ENCODE measurements at regions not wholly inside any gene's neighbourhood (a gene's known extent, or its start where the extent isn't known, plus 50 kb on each side); places are given as distances from the start of the nearest gene placed in this dataset.

DNA sequence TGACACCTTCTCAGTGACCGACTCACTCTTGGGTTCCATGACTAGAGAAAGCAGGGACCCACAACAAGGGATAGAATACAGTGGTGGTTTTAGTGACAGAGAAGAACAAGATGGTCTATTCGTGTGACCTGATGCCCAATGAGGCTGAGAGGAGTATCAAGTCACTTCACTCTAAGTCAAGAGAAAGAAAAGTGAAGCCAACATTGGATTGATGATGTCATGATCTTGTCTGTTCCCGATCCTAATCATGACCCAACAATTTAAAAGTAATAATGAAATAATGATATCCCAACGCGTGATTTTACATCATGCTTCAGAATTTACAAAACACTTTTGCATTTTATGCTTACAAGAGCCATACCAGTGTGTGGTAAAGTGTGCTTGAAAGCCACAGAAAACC, 155.6 kb upstream of the POU3F3 start:
- TF ChIP-seq, protein P1, sequence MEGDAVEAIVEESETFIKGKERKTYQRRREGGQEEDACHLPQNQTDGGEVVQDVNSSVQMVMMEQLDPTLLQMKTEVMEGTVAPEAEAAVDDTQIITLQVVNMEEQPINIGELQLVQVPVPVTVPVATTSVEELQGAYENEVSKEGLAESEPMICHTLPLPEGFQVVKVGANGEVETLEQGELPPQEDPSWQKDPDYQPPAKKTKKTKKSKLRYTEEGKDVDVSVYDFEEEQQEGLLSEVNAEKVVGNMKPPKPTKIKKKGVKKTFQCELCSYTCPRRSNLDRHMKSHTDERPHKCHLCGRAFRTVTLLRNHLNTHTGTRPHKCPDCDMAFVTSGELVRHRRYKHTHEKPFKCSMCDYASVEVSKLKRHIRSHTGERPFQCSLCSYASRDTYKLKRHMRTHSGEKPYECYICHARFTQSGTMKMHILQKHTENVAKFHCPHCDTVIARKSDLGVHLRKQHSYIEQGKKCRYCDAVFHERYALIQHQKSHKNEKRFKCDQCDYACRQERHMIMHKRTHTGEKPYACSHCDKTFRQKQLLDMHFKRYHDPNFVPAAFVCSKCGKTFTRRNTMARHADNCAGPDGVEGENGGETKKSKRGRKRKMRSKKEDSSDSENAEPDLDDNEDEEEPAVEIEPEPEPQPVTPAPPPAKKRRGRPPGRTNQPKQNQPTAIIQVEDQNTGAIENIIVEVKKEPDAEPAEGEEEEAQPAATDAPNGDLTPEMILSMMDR (IDR thresholded peaks at IDR 0.05; ENCODE audit: low read depth, low read length, missing control alignments): no peak
- no peak for DNase-seq (ENCODE audit: extremely low read depth, low read depth)
- no peak overlapping the region for H3K4me3 ChIP-seq (replicated peaks; ENCODE audit: low read depth, low read length)

DNA sequence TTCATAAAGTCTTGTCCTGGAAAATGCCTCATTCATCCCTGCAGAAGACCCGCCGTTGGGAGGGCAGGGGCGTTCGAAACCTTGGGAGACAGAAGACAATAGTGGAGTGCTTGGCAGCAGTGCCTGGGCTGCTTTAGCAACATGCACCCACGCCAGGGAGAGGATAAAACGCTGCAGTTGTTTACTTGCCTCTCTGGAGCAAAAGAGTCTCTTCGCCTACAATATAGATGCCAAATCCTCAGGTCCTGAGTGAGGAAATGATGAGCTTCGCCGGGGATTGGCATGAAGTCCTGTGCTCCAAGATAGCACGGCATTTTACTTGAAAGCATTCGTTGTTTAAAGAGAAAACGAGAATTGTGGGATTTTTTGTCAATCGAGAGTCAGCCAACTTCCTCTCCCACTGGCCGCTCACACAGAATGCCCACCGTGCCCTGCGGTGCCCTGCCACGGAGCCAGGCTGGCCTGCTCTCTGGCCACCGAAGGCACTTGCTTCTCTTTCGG, 152.5 kb upstream of the POU3F3 start:
- TF ChIP-seq, protein P1 (IDR thresholded peaks at IDR 0.05; ENCODE audit: low read depth, low read length, missing control alignments): no peak
- no peak overlapping the region for H3K4me3 ChIP-seq (replicated peaks; ENCODE audit: low read depth, low read length)
- no peak for DNase-seq (ENCODE audit: extremely low read depth, low read depth)

DNA sequence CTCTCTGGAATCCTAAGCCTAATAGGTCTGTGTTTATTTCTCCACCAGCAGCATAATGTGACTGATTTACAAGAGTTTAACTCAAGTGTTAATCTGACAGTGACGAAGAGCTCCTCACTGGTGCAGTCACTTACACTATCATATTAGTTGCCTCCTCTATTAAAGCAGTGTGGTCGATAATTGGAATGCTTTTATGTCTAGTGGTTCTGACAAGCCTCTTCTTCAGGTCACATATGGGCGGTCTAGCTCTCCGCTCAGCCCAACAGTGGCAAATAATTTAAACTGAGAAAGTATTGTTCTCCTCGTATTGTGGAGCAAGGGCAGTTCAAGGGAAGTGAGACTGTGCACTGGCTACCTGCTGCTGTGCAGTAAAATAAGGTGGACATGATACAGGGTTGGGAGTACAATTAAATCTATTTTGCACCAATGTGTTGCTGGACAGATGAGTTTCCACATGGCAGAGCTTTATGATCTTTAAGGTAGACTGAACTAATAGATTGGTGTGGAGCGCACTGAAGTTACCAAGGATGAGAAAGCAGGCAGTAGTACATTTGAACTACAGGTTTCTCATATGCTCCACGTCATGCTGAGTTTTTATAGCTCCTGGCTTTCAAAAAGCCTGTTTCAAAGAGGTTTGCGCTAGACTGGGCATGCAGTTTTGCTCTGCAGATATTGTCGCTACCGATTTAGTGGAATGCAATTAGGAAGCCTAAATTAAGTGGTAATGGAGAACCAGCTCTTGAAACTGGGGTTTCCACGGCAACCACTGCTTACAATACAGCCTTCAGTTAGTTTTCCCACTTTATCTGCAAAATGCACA, 151.7 kb upstream of the POU3F3 start:
- no peak overlapping the region for H3K4me3 ChIP-seq (replicated peaks; ENCODE audit: low read depth, low read length)
- TF ChIP-seq, protein P1 (IDR thresholded peaks at IDR 0.05; ENCODE audit: low read depth, low read length, missing control alignments): no peak
- no peak for DNase-seq (ENCODE audit: extremely low read depth, low read depth)

DNA sequence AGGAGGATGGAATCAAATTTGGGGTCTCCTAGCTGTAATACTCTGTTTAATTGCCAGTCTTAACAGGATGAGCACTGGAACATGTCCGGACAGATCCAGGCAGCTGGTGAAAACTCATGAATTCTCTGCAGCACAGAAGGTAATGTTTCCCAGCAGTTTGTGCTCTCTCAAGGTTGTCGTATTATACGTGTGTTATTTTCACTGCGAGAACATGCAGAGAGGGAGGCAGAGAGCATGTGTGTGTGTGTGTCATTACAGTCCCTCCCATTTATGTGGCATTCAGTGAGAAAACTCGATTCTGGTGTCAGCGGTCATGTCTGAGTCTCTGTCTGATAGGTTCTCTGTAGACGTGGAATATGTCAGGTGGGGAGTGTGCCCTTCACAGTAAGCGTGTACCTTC, 150.2 kb upstream of the POU3F3 start:
- no peak for DNase-seq (ENCODE audit: extremely low read depth, low read depth)
- TF ChIP-seq, protein P1 (IDR thresholded peaks at IDR 0.05; ENCODE audit: low read depth, low read length, missing control alignments): no peak
- H3K4me3 ChIP-seq (replicated peaks; ENCODE audit: low read depth, low read length): no peak overlapping the region

DNA sequence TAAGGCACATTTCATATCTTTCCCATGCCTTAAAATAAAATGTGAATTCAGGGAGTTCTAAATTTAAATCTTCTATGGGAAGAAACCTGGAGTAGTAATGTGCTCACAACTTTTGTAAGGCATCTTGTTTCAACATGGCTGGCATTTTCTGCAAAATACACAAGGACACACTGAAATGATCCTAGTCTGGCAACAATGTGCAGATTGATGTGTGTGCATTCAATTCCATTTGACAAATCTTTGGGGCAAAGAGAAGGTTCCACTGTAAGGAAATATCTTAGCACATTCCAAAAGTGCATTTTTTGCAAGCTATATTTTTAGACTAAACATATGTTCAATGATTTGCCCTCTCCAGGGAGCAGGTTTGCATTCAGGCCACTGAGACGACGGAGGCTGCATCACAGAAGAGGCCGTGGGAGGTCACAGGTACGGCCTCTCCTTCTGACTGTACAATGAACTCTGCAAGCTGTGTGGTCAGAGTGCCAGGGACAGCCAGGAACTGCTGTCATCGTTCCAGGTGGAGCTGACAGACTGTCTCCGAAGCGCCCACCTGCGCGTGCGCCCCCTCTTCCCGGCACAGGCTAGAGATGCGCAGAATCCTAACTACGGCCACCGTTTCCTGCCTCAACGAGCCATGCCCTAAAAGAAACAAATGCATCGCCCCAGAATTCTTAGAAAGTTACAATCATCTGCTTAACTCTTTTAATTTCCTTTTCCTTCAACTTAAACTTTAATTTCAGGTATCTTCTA, 149.2 kb upstream of the POU3F3 start:
- TF ChIP-seq, protein P1 (IDR thresholded peaks at IDR 0.05; ENCODE audit: low read depth, low read length, missing control alignments): no peak
- no peak overlapping the region for H3K4me3 ChIP-seq (replicated peaks; ENCODE audit: low read depth, low read length)
- DNase-seq (ENCODE audit: extremely low read depth, low read depth): no peak

DNA sequence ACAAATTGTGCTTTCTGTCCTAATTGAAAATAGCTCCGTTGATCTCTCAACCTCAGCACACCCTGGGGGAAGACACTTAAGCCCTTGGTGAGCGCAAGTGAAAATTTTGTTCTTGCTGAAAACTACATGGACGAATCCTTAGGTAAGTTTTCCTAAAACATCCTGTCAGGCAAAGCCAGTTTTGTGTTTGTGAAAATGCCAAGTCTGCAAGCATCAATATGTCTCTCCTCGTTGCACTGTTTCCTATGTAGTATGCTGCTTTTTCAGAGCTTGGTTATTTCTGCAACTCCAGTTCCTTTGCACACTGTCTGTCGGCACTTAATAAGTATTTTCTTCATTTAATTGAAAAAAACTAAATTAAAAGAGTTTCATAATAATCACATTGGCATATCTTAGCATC, 146.9 kb upstream of the POU3F3 start:
- TF ChIP-seq, protein P1 (IDR thresholded peaks at IDR 0.05; ENCODE audit: low read depth, low read length, missing control alignments): no peak
- DNase-seq (ENCODE audit: extremely low read depth, low read depth): no peak
- H3K4me3 ChIP-seq (replicated peaks; ENCODE audit: low read depth, low read length): no peak overlapping the region

Measured in HFF-Myc (cell line).